ENCODE measurements at regions not wholly inside any gene's neighbourhood (a gene's known extent, or its start where the extent isn't known, plus 50 kb on each side); places are given as distances from the start of the nearest gene placed in this dataset.

GRCh38 chr10:33041783-33042437 lies 83.9 kb upstream of the ITGB1 start:
- H3K79me2 ChIP-seq (ENCODE audit: insufficient read depth, low read length): no peaks in the 10 kb centered on the region
- H3K9me3 ChIP-seq (ENCODE audit: insufficient read depth, low read length, severe bottlenecking): peaks cover 10% of the 10 kb centered on the region
- no peak overlapping the region for H3K4me3 ChIP-seq (ENCODE audit: low read depth in 1 of 2, low read length in 2 of 2)
- DNase-seq (no peak), ATAC-seq (ENCODE audit: insufficient read depth, low read depth) (no peak; the same call in 2 of the 3 replicates)
- H3K4me1 ChIP-seq (ENCODE audit: insufficient read depth, low read length): no peaks in the 10 kb centered on the region
- H3K9ac ChIP-seq (ENCODE audit: low read depth, low read length): no peak overlapping the region
- H3K27me3 ChIP-seq (ENCODE audit: insufficient read depth, low read length, poor library complexity): no peaks in the 10 kb centered on the region
- no peaks in the 10 kb centered on the region for H4K20me1 ChIP-seq (ENCODE audit: insufficient read depth, low read length)
- H3K36me3 ChIP-seq (ENCODE audit: insufficient read depth, low read length): no peaks in the 10 kb centered on the region
- no peak overlapping the region for H2AFZ ChIP-seq (ENCODE audit: low read depth, low read length)
- no peak overlapping the region for H3K27ac ChIP-seq (ENCODE audit: low read length)
- TF ChIP-seq EZH2 (IDR thresholded peaks at IDR 0.05; ENCODE audit: borderline replicate concordance, low read depth, low read length, severe bottlenecking): no peak
- H3K4me2 ChIP-seq (ENCODE audit: insufficient read depth, low read length): no peak overlapping the region

DNA sequence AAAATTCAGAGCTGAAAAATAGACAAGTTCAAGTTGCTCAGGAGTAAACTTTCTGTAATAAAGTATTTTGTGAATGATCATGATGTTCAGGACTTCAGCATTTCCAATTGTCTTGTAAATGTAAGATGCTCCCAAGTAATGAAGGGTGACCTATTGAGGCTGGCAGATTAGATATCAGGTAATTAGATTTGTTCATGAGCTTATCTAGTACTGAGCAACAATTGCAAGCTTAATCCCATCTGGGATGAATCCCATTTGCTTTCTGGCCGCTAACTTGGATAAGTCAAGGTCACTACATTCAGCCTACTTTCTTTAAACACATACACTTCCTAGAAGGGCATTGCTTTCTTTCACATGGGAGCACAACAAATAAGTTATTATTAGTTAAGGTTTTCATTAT lies 82.4 kb upstream of the ITGB1 start:
- DNase-seq (no peak), ATAC-seq (ENCODE audit: insufficient read depth, low read depth) (no peak)
- Histone ChIP-seq H3K79me2 (ENCODE audit: insufficient read depth, low read length) (no peaks in the 10 kb centered on the region), H3K9ac (ENCODE audit: low read depth, low read length) (no peak overlapping the region), H3K4me2 (ENCODE audit: insufficient read depth, low read length) (no peak overlapping the region), H4K20me1 (ENCODE audit: insufficient read depth, low read length) (no peaks in the 10 kb centered on the region), H3K27me3 (ENCODE audit: insufficient read depth, low read length, poor library complexity) (no peaks in the 10 kb centered on the region), H3K4me1 (ENCODE audit: insufficient read depth, low read length) (no peaks in the 10 kb centered on the region), H2AFZ (ENCODE audit: low read depth, low read length) (no peak overlapping the region), H3K27ac (ENCODE audit: low read length) (no peak overlapping the region), H3K9me3 (ENCODE audit: insufficient read depth, low read length, severe bottlenecking) (peaks cover 16% of the 10 kb centered on the region), H3K4me3 (ENCODE audit: low read depth in 1 of 2, low read length in 2 of 2) (no peak overlapping the region), H3K36me3 (ENCODE audit: insufficient read depth, low read length) (no peaks in the 10 kb centered on the region)
- TF ChIP-seq EZH2 (IDR thresholded peaks at IDR 0.05; ENCODE audit: borderline replicate concordance, low read depth, low read length, severe bottlenecking) (no peak), CTCF (IDR thresholded peaks at IDR 0.05; ENCODE audit: borderline replicate concordance, extremely low read depth, low read length, poor library complexity, severe bottlenecking) (no peak)

DNA sequence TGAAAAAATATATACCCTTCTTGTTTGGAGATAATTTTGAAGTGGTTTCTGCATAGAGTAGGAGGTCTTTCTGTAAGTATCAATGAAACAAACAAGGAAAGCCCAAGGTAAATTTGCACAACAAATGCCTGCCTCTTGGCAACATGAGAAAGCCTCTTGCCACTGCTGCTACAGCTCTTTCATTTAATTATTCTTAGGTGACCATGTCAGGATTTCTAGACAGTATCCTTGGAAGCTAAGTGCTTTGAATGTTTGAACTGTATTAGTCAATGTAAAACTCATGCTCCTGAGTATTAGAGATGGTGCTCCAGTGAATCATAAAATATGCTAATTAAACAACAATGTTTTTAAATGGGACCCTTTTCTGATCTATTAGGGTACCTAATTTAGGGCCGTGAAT lies 81.2 kb upstream of the ITGB1 start:
- H2AFZ ChIP-seq (ENCODE audit: low read depth, low read length): no peak overlapping the region
- peaks cover 16% of the 10 kb centered on the region for H3K9me3 ChIP-seq (ENCODE audit: insufficient read depth, low read length, severe bottlenecking)
- H3K27me3 ChIP-seq (ENCODE audit: insufficient read depth, low read length, poor library complexity): no peaks in the 10 kb centered on the region
- no peaks in the 10 kb centered on the region for H3K4me1 ChIP-seq (ENCODE audit: insufficient read depth, low read length)
- no peak overlapping the region for H3K4me3 ChIP-seq (ENCODE audit: low read depth in 1 of 2, low read length in 2 of 2)
- TF ChIP-seq EZH2 (IDR thresholded peaks at IDR 0.05; ENCODE audit: borderline replicate concordance, low read depth, low read length, severe bottlenecking) (no peak), CTCF (IDR thresholded peaks at IDR 0.05; ENCODE audit: borderline replicate concordance, extremely low read depth, low read length, poor library complexity, severe bottlenecking) (no peak)
- no peak overlapping the region for H3K4me2 ChIP-seq (ENCODE audit: insufficient read depth, low read length)
- no peak for ATAC-seq (ENCODE audit: insufficient read depth, low read depth)
- H3K36me3 ChIP-seq (ENCODE audit: insufficient read depth, low read length): no peaks in the 10 kb centered on the region
- no peak for DNase-seq
- no peaks in the 10 kb centered on the region for H3K79me2 ChIP-seq (ENCODE audit: insufficient read depth, low read length)
- no peaks in the 10 kb centered on the region for H4K20me1 ChIP-seq (ENCODE audit: insufficient read depth, low read length)
- no peak overlapping the region for H3K27ac ChIP-seq (ENCODE audit: low read length)
- no peak overlapping the region for H3K9ac ChIP-seq (ENCODE audit: low read depth, low read length)

DNA sequence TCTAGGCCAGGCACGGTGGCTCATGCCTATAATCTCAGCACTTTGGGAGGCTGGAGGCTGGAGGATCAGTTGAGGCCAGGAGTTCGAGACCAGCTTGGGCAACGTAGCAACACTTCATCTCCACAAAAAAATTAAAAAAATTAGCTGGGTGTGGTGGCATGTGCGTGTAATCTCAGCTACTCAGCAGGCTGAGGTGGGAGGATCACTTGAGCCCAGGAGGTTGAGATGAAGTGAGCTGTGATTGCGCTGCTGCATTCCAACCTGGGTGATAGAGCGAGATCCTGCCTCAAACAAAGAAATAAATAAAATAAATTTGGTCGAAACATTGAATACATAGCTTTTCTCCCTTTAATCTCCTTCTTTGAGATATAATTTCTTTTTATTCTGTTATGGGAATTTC lies 80.6 kb upstream of the ITGB1 start:
- Histone ChIP-seq H3K4me3 (ENCODE audit: low read depth in 1 of 2, low read length in 2 of 2) (no peak overlapping the region), H3K27ac (ENCODE audit: low read length) (no peak overlapping the region)
- no peak for ATAC-seq (ENCODE audit: insufficient read depth, low read depth)

More for the DNA sequence above, 80.6 kb upstream of the ITGB1 start:
- Histone ChIP-seq H3K9ac (ENCODE audit: low read depth, low read length) (no peak overlapping the region), H3K36me3 (ENCODE audit: insufficient read depth, low read length) (no peaks in the 10 kb centered on the region), H3K4me1 (ENCODE audit: insufficient read depth, low read length) (no peaks in the 10 kb centered on the region), H4K20me1 (ENCODE audit: insufficient read depth, low read length) (no peaks in the 10 kb centered on the region), H2AFZ (ENCODE audit: low read depth, low read length) (no peak overlapping the region), H3K9me3 (ENCODE audit: insufficient read depth, low read length, severe bottlenecking) (peaks cover 16% of the 10 kb centered on the region), H3K27me3 (ENCODE audit: insufficient read depth, low read length, poor library complexity) (no peaks in the 10 kb centered on the region), H3K4me2 (ENCODE audit: insufficient read depth, low read length) (no peak overlapping the region), H3K79me2 (ENCODE audit: insufficient read depth, low read length) (no peaks in the 10 kb centered on the region)
- DNase-seq: no peak
- no peak for TF ChIP-seq CTCF (IDR thresholded peaks at IDR 0.05; ENCODE audit: borderline replicate concordance, extremely low read depth, low read length, poor library complexity, severe bottlenecking)
- TF ChIP-seq EZH2 (IDR thresholded peaks at IDR 0.05; ENCODE audit: borderline replicate concordance, low read depth, low read length, severe bottlenecking): no peak
